ENCODE measurements at regions not wholly inside any gene's neighbourhood (a gene's known extent, or its start where the extent isn't known, plus 50 kb on each side); places are given as distances from the start of the nearest gene placed in this dataset.

DNA sequence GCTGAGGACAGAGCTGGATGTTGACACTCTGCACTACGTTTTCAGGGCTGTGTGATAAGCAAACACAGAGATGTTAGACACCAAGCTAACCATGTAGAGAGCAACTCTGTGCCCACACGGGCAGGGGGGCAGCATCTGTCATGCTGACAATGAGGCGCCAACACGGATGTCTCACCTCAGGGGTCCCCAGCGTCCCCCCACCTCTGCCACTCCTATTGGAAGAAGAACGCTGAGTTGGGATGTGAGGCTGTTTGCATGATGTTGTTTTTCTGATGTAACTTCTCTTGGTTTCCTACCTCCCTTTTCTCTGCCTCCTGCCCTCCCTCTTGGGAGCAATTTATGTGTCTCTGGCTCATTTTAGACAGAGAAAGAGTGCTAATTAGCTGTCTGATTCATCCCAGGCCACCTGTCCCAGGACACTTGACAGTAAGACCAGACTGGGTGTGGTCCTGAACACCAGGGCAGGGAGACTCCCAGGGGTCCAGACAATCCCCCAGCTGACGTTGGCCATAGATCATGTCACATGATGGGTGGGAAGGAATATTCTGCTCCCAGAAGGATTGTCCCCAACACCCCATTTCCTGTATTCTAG lies 89.2 kb upstream of the NCAM1 start:
- Histone ChIP-seq H3K18ac (ENCODE audit: extremely low read depth, low read length) (no peak overlapping the region), H3K4ac (replicated peaks; ENCODE audit: insufficient read length, low read depth, low read length) (no peak overlapping the region), H3K14ac (ENCODE audit: insufficient read length) (no peak overlapping the region), H4K20me1 (replicated peaks in 1 of 2; ENCODE audit: control insufficient read depth in 1 of 2, insufficient read depth in 2 of 2, low read length in 2 of 2) (no peaks in the 10 kb centered on the region), H3K4me3 (ENCODE audit: extremely low read depth in 1 of 4, insufficient read depth in 2 of 4, low read depth in 3 of 4, low read length in 4 of 4) (no peak overlapping the region), H3K23ac (ENCODE audit: insufficient read length) (no peak overlapping the region), H3K23me2 (ENCODE audit: low read depth, low read length) (no peaks in the 10 kb centered on the region), H3K79me2 (ENCODE audit: control insufficient read depth in 1 of 2, insufficient read depth in 2 of 2, low read length in 2 of 2) (no peaks in the 10 kb centered on the region), H3K9me3 (ENCODE audit: insufficient read depth in 2 of 2, low read depth in 1 of 2, low read length in 1 of 2) (no peaks in the 10 kb centered on the region), H2AFZ (ENCODE audit: low read length) (no peak overlapping the region), H3K4me2 (ENCODE audit: insufficient read depth in 1 of 2, low read depth in 2 of 2, low read length in 2 of 2) (no peak overlapping the region), H3K9ac (replicated peaks in 1 of 4; ENCODE audit: extremely low read depth in 1 of 4, low read depth in 3 of 4, low read length in 3 of 4) (no peak overlapping the region), H4K91ac (replicated peaks; ENCODE audit: insufficient read length, low read length) (no peak overlapping the region), H3K56ac (replicated peaks; ENCODE audit: insufficient read length, low read depth, low read length) (no peak overlapping the region), H3K27ac (ENCODE audit: low read depth, low read length) (no peak overlapping the region), H2BK120ac (replicated peaks; ENCODE audit: low read depth, low read length) (no peak overlapping the region), H4K5ac (ENCODE audit: insufficient read length, low read depth, low read length) (no peak overlapping the region), H4K8ac (ENCODE audit: extremely low read depth, insufficient read depth, low read length) (peak overlapping the region; percentile 8; the same call in 1 of the 2 replicates), H2AK5ac (ENCODE audit: low read depth, low read length) (no peak overlapping the region), H2BK15ac (ENCODE audit: low read length) (no peak overlapping the region), H3K4me1 (replicated peaks in 1 of 4; ENCODE audit: control insufficient read depth in 3 of 4, insufficient read depth in 4 of 4, low read length in 3 of 4) (no peaks in the 10 kb centered on the region), H2BK20ac (ENCODE audit: low read length) (no peak overlapping the region), H2BK5ac (ENCODE audit: low read depth, low read length) (no peak overlapping the region), H3K27me3 (replicated peaks in 1 of 4; ENCODE audit: control insufficient read depth in 3 of 4, extremely low read depth in 1 of 4, insufficient read depth in 3 of 4, low read length in 3 of 4) (no peaks in the 10 kb centered on the region), H2BK12ac (ENCODE audit: low read depth, low read length) (no peak overlapping the region), H3K36me3 (ENCODE audit: control insufficient read depth in 2 of 4, insufficient read depth in 4 of 4, low read length in 3 of 4) (no peaks in the 10 kb centered on the region), H3K79me1 (ENCODE audit: low read depth, low read length) (no peaks in the 10 kb centered on the region)
- TF ChIP-seq, protein P1, sequence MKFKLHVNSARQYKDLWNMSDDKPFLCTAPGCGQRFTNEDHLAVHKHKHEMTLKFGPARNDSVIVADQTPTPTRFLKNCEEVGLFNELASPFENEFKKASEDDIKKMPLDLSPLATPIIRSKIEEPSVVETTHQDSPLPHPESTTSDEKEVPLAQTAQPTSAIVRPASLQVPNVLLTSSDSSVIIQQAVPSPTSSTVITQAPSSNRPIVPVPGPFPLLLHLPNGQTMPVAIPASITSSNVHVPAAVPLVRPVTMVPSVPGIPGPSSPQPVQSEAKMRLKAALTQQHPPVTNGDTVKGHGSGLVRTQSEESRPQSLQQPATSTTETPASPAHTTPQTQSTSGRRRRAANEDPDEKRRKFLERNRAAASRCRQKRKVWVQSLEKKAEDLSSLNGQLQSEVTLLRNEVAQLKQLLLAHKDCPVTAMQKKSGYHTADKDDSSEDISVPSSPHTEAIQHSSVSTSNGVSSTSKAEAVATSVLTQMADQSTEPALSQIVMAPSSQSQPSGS (IDR thresholded peaks at IDR 0.05; ENCODE audit: low read length) = no peak
- TF ChIP-seq NANOG (IDR thresholded peaks at IDR 0.05; ENCODE audit: insufficient read depth, low read depth, low read length, poor library complexity, severe bottlenecking) (no peak), EP300 (IDR thresholded peaks at IDR 0.05; ENCODE audit: borderline replicate concordance in 1 of 2, low read depth in 2 of 2, low read length in 2 of 2) (no peak), RNF2 (IDR thresholded peaks at IDR 0.05; ENCODE audit: borderline replicate concordance, low read depth, low read length, missing control alignments, poor library complexity, severe bottlenecking) (no peak), EZH2 (IDR thresholded peaks at IDR 0.05; ENCODE audit: low read depth, low read length, severe bottlenecking) (no peak), RXRA (IDR thresholded peaks at IDR 0.05; ENCODE audit: insufficient read depth, low read depth, low read length) (no peak), TEAD4 (IDR thresholded peaks at IDR 0.05; ENCODE audit: low read depth, low read length) (no peak), RFX5 (IDR thresholded peaks at IDR 0.05; ENCODE audit: borderline replicate concordance, low read depth, low read length) (no peak), RAD21 (IDR thresholded peaks at IDR 0.05 in 1 of 2, conservative IDR thresholded peaks at IDR 0.05 in 1 of 2; ENCODE audit: low read depth in 2 of 2, low read length in 2 of 2) (no peak), SIRT6 (IDR thresholded peaks at IDR 0.05; ENCODE audit: low read length) (no peak)
- ChIA-PET POLR2A (ENCODE audit: partially characterized antibody) (no interaction called here), CTCF (ENCODE audit: partially characterized antibody) (no interaction called here)
- DNase-seq (ENCODE audit: low read depth in 1 of 2, low spot score in 2 of 2) (no peak), FAIRE-seq (no peak)
- WGBS, 2 experiments (ENCODE audit: extremely low coverage in 1 of 2, insufficient coverage in 1 of 2, insufficient read length in 1 of 2, insufficient replicate concordance in 2 of 2, low coverage in 1 of 2, low lambda C conversion rate in 2 of 2, missing lambda C conversion rate in 1 of 2) = 78% methylated on average over 7 of the region's 7 CpGs; no CpG with 5 or more reads in 1 of the 2 experiments

All from H1 (cell line).